Neural progenitor cell (in vitro differentiated cells): ENCODE measurements at regions not wholly inside any gene's neighbourhood (a gene's known extent, or its start where the extent isn't known, plus 50 kb on each side); places are given as distances from the start of the nearest gene placed in this dataset.

Source experiments
- DNase-seq: peaks from one replicate; pipeline ENCODE4 v3.0.0-alpha.2; 2016; ENCODE audit warnings: low spot score
- H2AFZ ChIP-seq: fragments of 200-600 bp; sonication (generic); replicated peaks from 2 replicates; pipeline ENCODE4 v1.6.1; 2016; ENCODE audit warnings: antibody characterized with exemption
- H3F3A ChIP-seq: fragments of 200-600 bp; sonication (generic); 2 replicates; pipeline ENCODE4 v1.6.1; 2016; ENCODE audit warnings: antibody characterized with exemption, low read depth
- H3K27ac ChIP-seq: fragments of 200-600 bp; sonication (generic); 2 replicates; pipeline ENCODE4 v1.5.1; 2016; ENCODE audit warnings: mild to moderate bottlenecking
- H3K27me3 ChIP-seq: fragments of 200-600 bp; sonication (generic); 2 replicates; pipeline ENCODE4 v1.6.1; 2016; ENCODE audit warnings: mild to moderate bottlenecking, moderate library complexity
- H3K36me3 ChIP-seq: fragments of 200-600 bp; sonication (generic); 2 replicates; pipeline ENCODE4 v1.5.1; 2016
- H3K4me1 ChIP-seq: fragments of 200-600 bp; sonication (generic); 2 replicates; pipeline ENCODE4 v1.6.1; 2016; ENCODE audit warnings: mixed run types
- H3K4me2 ChIP-seq: fragments of 200-600 bp; sonication (generic); 2 replicates; pipeline ENCODE4 v1.6.1; 2016
- H3K4me3 ChIP-seq: fragments of 200-600 bp; sonication (generic); 2 replicates; pipeline ENCODE4 v1.5.1; 2016
- H3K79me2 ChIP-seq: fragments of 200-600 bp; sonication (generic); 2 replicates; pipeline ENCODE4 v1.6.1; 2016; ENCODE audit warnings: low read depth
- H3K9ac ChIP-seq: fragments of 200-600 bp; sonication (generic); 2 replicates; pipeline ENCODE4 v1.6.1; 2016
- H3K9me3 ChIP-seq: fragments of 200-600 bp; sonication (generic); 2 replicates; pipeline ENCODE4 v1.5.1; 2016; ENCODE audit warnings: low read depth
- H4K20me1 ChIP-seq: fragments of 200-600 bp; sonication (generic); 2 replicates; pipeline ENCODE4 v1.6.1; 2016; ENCODE audit warnings: low read depth
- H3K27ac Mint-ChIP-seq: 3 replicates; pipeline ENCODE4 v1.8.0; 2021; ENCODE audit warnings: mixed read lengths
- H3K27me3 Mint-ChIP-seq: 2 replicates; pipeline ENCODE4 v1.8.0; 2022; ENCODE audit warnings: low read depth, mild to moderate bottlenecking, inconsistent platforms, moderate library complexity, mixed read lengths; ENCODE audit not compliant: insufficient read depth
- H3K36me3 Mint-ChIP-seq: 3 replicates; pipeline ENCODE4 v1.8.0; 2021; ENCODE audit warnings: mixed read lengths
- H3K4me1 Mint-ChIP-seq: 3 replicates; pipeline ENCODE4 v1.8.0; 2021; ENCODE audit warnings: mixed read lengths
- H3K4me3 Mint-ChIP-seq: 3 replicates; pipeline ENCODE4 v1.8.0; 2021; ENCODE audit warnings: mild to moderate bottlenecking, moderate library complexity, mixed read lengths
- H3K9me3 Mint-ChIP-seq: 3 replicates; pipeline ENCODE4 v1.8.0; 2020; ENCODE audit warnings: mixed read lengths
- CTCF ChIP-seq: fragments of 200-600 bp; sonication (generic); IDR thresholded peaks from 2 replicates; pipeline ENCODE4 v1.5.1; 2017; ENCODE audit warnings: antibody characterized with exemption, mild to moderate bottlenecking
- EZH2 ChIP-seq: fragments of 200-600 bp; sonication (generic); IDR thresholded peaks from 2 replicates; pipeline ENCODE4 v1.6.1; 2017; ENCODE audit warnings: antibody characterized with exemption, mild to moderate bottlenecking, moderate library complexity
- EZH2phosphoT487 ChIP-seq: fragments of 200-600 bp; sonication (generic); IDR thresholded peaks from 2 replicates; pipeline ENCODE4 v1.6.1; 2017; ENCODE audit warnings: antibody characterized with exemption

- H3K27me3 ChIP-seq = no peaks in the 10 kb centered on the region
- H3K4me1 ChIP-seq = no peaks in the 10 kb centered on the region
- no peaks in the 10 kb centered on the region for H3K4me1 Mint-ChIP-seq
- H3K4me3 Mint-ChIP-seq = no peak overlapping the region
- TF ChIP-seq EZH2 (no peak), CTCF (no peak), EZH2phosphoT487 (no peak)
- peaks cover 4% of the 10 kb centered on the region for H3K27me3 Mint-ChIP-seq
- no peak overlapping the region for H3K27ac Mint-ChIP-seq
- H3K36me3 ChIP-seq = no peaks in the 10 kb centered on the region
- H4K20me1 ChIP-seq = no peaks in the 10 kb centered on the region
- no peak for DNase-seq
- no peak overlapping the region for H3K4me3 ChIP-seq
- H2AFZ ChIP-seq = no peak overlapping the region
- H3F3A ChIP-seq = no peaks in the 10 kb centered on the region
- no peaks in the 10 kb centered on the region for H3K79me2 ChIP-seq
- no peaks in the 10 kb centered on the region for H3K9me3 ChIP-seq
- no peaks in the 10 kb centered on the region for H3K36me3 Mint-ChIP-seq
- H3K9me3 Mint-ChIP-seq = no peaks in the 10 kb centered on the region
- no peak overlapping the region for H3K27ac ChIP-seq
- no peak overlapping the region for H3K9ac ChIP-seq
- no peak overlapping the region for H3K4me2 ChIP-seq
These were observed 619.7 kb downstream of the GRXCR1 start for GRCh38 chr4:43512253-43512652.

GRCh38 chr4:43525646-43526045 is 633.1 kb downstream of the GRXCR1 start:
- Mint-ChIP-seq H3K27me3 (no peaks in the 10 kb centered on the region), H3K9me3 (peaks cover 2% of the 10 kb centered on the region), H3K27ac (no peak overlapping the region), H3K36me3 (no peaks in the 10 kb centered on the region), H3K4me1 (no peaks in the 10 kb centered on the region), H3K4me3 (no peak overlapping the region)
- Histone ChIP-seq H3K4me2 (no peak overlapping the region), H3K36me3 (no peaks in the 10 kb centered on the region), H3K9ac (no peak overlapping the region), H3F3A (no peaks in the 10 kb centered on the region), H3K9me3 (no peaks in the 10 kb centered on the region), H3K27ac (no peak overlapping the region), H2AFZ (no peak overlapping the region), H3K4me1 (no peaks in the 10 kb centered on the region), H3K27me3 (no peaks in the 10 kb centered on the region), H4K20me1 (no peaks in the 10 kb centered on the region), H3K79me2 (no peaks in the 10 kb centered on the region), H3K4me3 (no peak overlapping the region)
- no peak for DNase-seq
- TF ChIP-seq CTCF (no peak), EZH2phosphoT487 (no peak), EZH2 (no peak)

DNA sequence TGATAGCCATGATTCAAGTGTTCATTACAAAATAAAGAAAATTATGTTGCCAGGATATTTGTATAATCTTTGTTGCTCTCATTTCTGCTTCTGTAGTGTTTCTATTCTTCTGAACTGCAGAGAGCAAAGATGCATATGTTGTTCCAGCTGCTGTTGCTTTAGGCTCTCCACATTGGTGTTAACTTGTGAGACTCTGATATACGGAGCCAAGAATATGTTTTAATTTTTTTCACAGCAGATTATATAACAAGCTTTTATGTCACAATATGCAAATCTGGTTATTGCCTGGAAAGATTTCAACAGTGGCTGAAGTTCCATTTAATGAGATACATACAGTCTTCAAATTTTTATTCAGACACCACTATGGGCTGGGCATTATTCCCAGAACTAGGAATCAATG is 655.0 kb downstream of the GRXCR1 start:
- no peaks in the 10 kb centered on the region for H4K20me1 ChIP-seq
- H3K9ac ChIP-seq = no peak overlapping the region
- H3K4me1 ChIP-seq = no peaks in the 10 kb centered on the region
- H3K27ac Mint-ChIP-seq = no peak overlapping the region
- no peaks in the 10 kb centered on the region for H3K36me3 ChIP-seq
- H3K9me3 Mint-ChIP-seq = peaks cover 7% of the 10 kb centered on the region
- no peak overlapping the region for H2AFZ ChIP-seq
- H3K4me3 Mint-ChIP-seq = no peak overlapping the region
- H3K4me2 ChIP-seq = no peak overlapping the region
- no peak overlapping the region for H3K27ac ChIP-seq
- no peaks in the 10 kb centered on the region for H3F3A ChIP-seq
- no peaks in the 10 kb centered on the region for H3K36me3 Mint-ChIP-seq
- TF ChIP-seq EZH2phosphoT487 (no peak), CTCF (no peak), EZH2 (no peak)
- H3K4me3 ChIP-seq = no peak overlapping the region
- H3K4me1 Mint-ChIP-seq = no peaks in the 10 kb centered on the region
- H3K27me3 Mint-ChIP-seq = no peaks in the 10 kb centered on the region
- no peaks in the 10 kb centered on the region for H3K9me3 ChIP-seq
- H3K79me2 ChIP-seq = no peaks in the 10 kb centered on the region
- DNase-seq = no peak
- no peaks in the 10 kb centered on the region for H3K27me3 ChIP-seq
